K562 (cell line): ENCODE measurements at regions not wholly inside any gene's neighbourhood (a gene's known extent, or its start where the extent isn't known, plus 50 kb on each side); places are given as distances from the start of the nearest gene placed in this dataset.

Source experiments
- MEF2D ChIP-seq: conservative IDR thresholded peaks from 2 replicates; pipeline ENCODE4 v1.6.1; 2016; ENCODE audit warnings: low read depth, missing genetic modification characterization, missing compliant biosample characterization
- MYC ChIP-seq, 2 experiments: fragments of 250-450 bp in 1 of 2; sonication (Bioruptor Pico) in 1 of 2; IDR thresholded peaks; 2 replicates each; pipeline versions ENCODE4 v1.5.1 to v1.6.1; 2012 to 2021; ENCODE audit warnings: low read depth in 2 of 2, borderline replicate concordance in 1 of 2, improper control_type of control experiment in 1 of 2, low read length in 1 of 2, mild to moderate bottlenecking in 1 of 2, moderate library complexity in 1 of 2
- POLR2AphosphoS5 ChIP-seq: IDR thresholded peaks from 2 replicates; pipeline ENCODE4 v1.6.1; 2011; ENCODE audit warnings: mild to moderate bottlenecking, low read depth, low read length, moderate library complexity; ENCODE audit not compliant: control insufficient read depth, insufficient read depth
- POU5F1 ChIP-seq: fragments of 150-350 bp; IDR thresholded peaks from 2 replicates; pipeline ENCODE4 v1.6.1; 2014; ENCODE audit warnings: borderline replicate concordance, low read length, low read depth, mild to moderate bottlenecking; ENCODE audit not compliant: partially characterized antibody
- ZNF232 ChIP-seq: sonication (generic); formaldehyde crosslinking; IDR thresholded peaks from 2 replicates; pipeline ENCODE4 v1.8.0; 2022; ENCODE audit warnings: mild to moderate bottlenecking, missing genetic modification reagents
- ZNF274 ChIP-seq: IDR thresholded peaks from 2 replicates; pipeline ENCODE4 v1.6.1; 2011; ENCODE audit warnings: low read depth, mild to moderate bottlenecking, low read length, moderate library complexity, borderline replicate concordance
- ZNF830 ChIP-seq: fragments of 250-450 bp; sonication (Bioruptor Pico); IDR thresholded peaks from 2 replicates; pipeline ENCODE4 v1.5.0; 2021; ENCODE audit warnings: mild to moderate bottlenecking

DNA sequence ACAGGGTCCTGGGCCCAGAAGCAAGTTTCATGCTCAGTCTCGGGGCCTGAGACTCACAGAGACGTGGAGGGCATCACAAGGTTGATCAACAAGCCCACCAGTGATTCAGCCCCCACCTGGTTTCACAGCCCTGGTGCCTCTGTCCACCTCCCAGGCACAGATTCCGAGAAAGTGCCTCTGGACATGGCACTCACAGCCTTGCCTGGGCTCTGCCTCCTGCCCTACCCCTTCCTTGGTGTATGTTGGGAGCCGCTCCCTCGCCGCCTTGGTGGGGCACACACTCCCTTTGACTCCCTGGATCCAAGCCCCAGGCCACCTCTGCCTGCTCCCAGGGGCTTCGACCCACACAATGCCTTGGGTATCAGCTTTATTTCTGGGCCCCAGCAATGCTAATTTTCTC lies 200.8 kb upstream of the PPP2R2D start:
- TF ChIP-seq MYC (IDR thresholded peaks at IDR 0.05; ENCODE audit: low read depth, low read length), result no peak
- TF ChIP-seq MYC (CRISPR knock-in tag; IDR thresholded peaks at IDR 0.05; ENCODE audit: borderline replicate concordance, low read depth), result no peak
- no peak for TF ChIP-seq POLR2AphosphoS5
- no peak for TF ChIP-seq ZNF830 (CRISPR knock-in tag)
- no peak for TF ChIP-seq MEF2D (tag)
- TF ChIP-seq POU5F1, result no peak
- no peak for TF ChIP-seq ZNF232
- no peak for TF ChIP-seq ZNF274
